ENCODE measurements at regions not wholly inside any gene's neighbourhood (a gene's known extent, or its start where the extent isn't known, plus 50 kb on each side); places are given as distances from the start of the nearest gene placed in this dataset.

- Histone ChIP-seq H3F3A (ENCODE audit: low read depth) (no peaks in the 10 kb centered on the region), H3K79me2 (ENCODE audit: insufficient read depth, low read length) (no peaks in the 10 kb centered on the region), H3K9ac (ENCODE audit: low read depth, low read length, poor library complexity, severe bottlenecking) (no peak overlapping the region), H3K9me3 (ENCODE audit: insufficient read depth, low read depth, low read length) (no peaks in the 10 kb centered on the region), H3K27me3 (ENCODE audit: insufficient read depth, low read length, poor library complexity, severe bottlenecking) (no peaks in the 10 kb centered on the region), H3K4me2 (ENCODE audit: low read depth, low read length, poor library complexity, severe bottlenecking) (no peak overlapping the region), H2AFZ (ENCODE audit: low read length) (no peak overlapping the region), H3K9me2 (replicated peaks; ENCODE audit: low read depth, low read length) (no peaks in the 10 kb centered on the region), H3K36me3 (ENCODE audit: insufficient read depth, low read length) (no peaks in the 10 kb centered on the region), H3K4me3 (ENCODE audit: low read length, poor library complexity, severe bottlenecking) (no peak overlapping the region), H3K4me1 (ENCODE audit: insufficient read depth, low read length, poor library complexity, severe bottlenecking) (no peaks in the 10 kb centered on the region), H4K20me1 (ENCODE audit: insufficient read depth, low read length, poor library complexity, severe bottlenecking) (no peaks in the 10 kb centered on the region)
- TF ChIP-seq CTCF (conservative IDR thresholded peaks at IDR 0.05; ENCODE audit: low read length) (no peak), EZH2phosphoT487 (IDR thresholded peaks at IDR 0.05; ENCODE audit: borderline replicate concordance) (no peak)
Observed at GRCh38 chr2:106602042-106602441, 114.9 kb downstream of the CD8B2 start.

- H3K4me3 ChIP-seq (ENCODE audit: low read length, poor library complexity, severe bottlenecking), result no peak overlapping the region
- H3K36me3 ChIP-seq (ENCODE audit: insufficient read depth, low read length), result no peaks in the 10 kb centered on the region
- no peak for TF ChIP-seq CTCF (conservative IDR thresholded peaks at IDR 0.05; ENCODE audit: low read length)
- no peaks in the 10 kb centered on the region for H4K20me1 ChIP-seq (ENCODE audit: insufficient read depth, low read length, poor library complexity, severe bottlenecking)
- H3F3A ChIP-seq (ENCODE audit: low read depth), result no peaks in the 10 kb centered on the region
- no peaks in the 10 kb centered on the region for H3K79me2 ChIP-seq (ENCODE audit: insufficient read depth, low read length)
- no peak overlapping the region for H3K9ac ChIP-seq (ENCODE audit: low read depth, low read length, poor library complexity, severe bottlenecking)
- H3K9me2 ChIP-seq (replicated peaks; ENCODE audit: low read depth, low read length), result no peaks in the 10 kb centered on the region
- H2AFZ ChIP-seq (ENCODE audit: low read length), result no peak overlapping the region
- H3K4me1 ChIP-seq (ENCODE audit: insufficient read depth, low read length, poor library complexity, severe bottlenecking), result no peaks in the 10 kb centered on the region
- no peaks in the 10 kb centered on the region for H3K27me3 ChIP-seq (ENCODE audit: insufficient read depth, low read length, poor library complexity, severe bottlenecking)
- no peak overlapping the region for H3K4me2 ChIP-seq (ENCODE audit: low read depth, low read length, poor library complexity, severe bottlenecking)
- H3K9me3 ChIP-seq (ENCODE audit: insufficient read depth, low read depth, low read length), result no peaks in the 10 kb centered on the region
Observed at GRCh38 chr2:106606652-106607051, 119.5 kb downstream of the CD8B2 start.

- H3F3A ChIP-seq (ENCODE audit: low read depth), result no peaks in the 10 kb centered on the region
- H3K9ac ChIP-seq (ENCODE audit: low read depth, low read length, poor library complexity, severe bottlenecking), result no peak overlapping the region
- H3K9me3 ChIP-seq (ENCODE audit: insufficient read depth, low read depth, low read length), result no peaks in the 10 kb centered on the region
- no peak overlapping the region for H3K4me3 ChIP-seq (ENCODE audit: low read length, poor library complexity, severe bottlenecking)
- H3K27me3 ChIP-seq (ENCODE audit: insufficient read depth, low read length, poor library complexity, severe bottlenecking), result no peaks in the 10 kb centered on the region
- no peaks in the 10 kb centered on the region for H3K36me3 ChIP-seq (ENCODE audit: insufficient read depth, low read length)
- H3K79me2 ChIP-seq (ENCODE audit: insufficient read depth, low read length), result no peaks in the 10 kb centered on the region
- no peaks in the 10 kb centered on the region for H3K9me2 ChIP-seq (replicated peaks; ENCODE audit: low read depth, low read length)
- no peaks in the 10 kb centered on the region for H4K20me1 ChIP-seq (ENCODE audit: insufficient read depth, low read length, poor library complexity, severe bottlenecking)
- no peak for TF ChIP-seq CTCF (conservative IDR thresholded peaks at IDR 0.05; ENCODE audit: low read length)
- TF ChIP-seq EZH2phosphoT487 (IDR thresholded peaks at IDR 0.05; ENCODE audit: borderline replicate concordance), result no peak
- H3K4me1 ChIP-seq (ENCODE audit: insufficient read depth, low read length, poor library complexity, severe bottlenecking), result no peaks in the 10 kb centered on the region
- H3K4me2 ChIP-seq (ENCODE audit: low read depth, low read length, poor library complexity, severe bottlenecking), result no peak overlapping the region
- H2AFZ ChIP-seq (ENCODE audit: low read length), result no peak overlapping the region
Observed at GRCh38 chr2:106607371-106607770, 120.2 kb downstream of the CD8B2 start.

Data from Loucy (cell line).